ENCODE measurements at regions not wholly inside any gene's neighbourhood (a gene's known extent, or its start where the extent isn't known, plus 50 kb on each side); places are given as distances from the start of the nearest gene placed in this dataset.

GRCh38 chr11:90555477-90555876 lies 332.6 kb upstream of the CHORDC1 start:
- TF ChIP-seq, protein P1, sequence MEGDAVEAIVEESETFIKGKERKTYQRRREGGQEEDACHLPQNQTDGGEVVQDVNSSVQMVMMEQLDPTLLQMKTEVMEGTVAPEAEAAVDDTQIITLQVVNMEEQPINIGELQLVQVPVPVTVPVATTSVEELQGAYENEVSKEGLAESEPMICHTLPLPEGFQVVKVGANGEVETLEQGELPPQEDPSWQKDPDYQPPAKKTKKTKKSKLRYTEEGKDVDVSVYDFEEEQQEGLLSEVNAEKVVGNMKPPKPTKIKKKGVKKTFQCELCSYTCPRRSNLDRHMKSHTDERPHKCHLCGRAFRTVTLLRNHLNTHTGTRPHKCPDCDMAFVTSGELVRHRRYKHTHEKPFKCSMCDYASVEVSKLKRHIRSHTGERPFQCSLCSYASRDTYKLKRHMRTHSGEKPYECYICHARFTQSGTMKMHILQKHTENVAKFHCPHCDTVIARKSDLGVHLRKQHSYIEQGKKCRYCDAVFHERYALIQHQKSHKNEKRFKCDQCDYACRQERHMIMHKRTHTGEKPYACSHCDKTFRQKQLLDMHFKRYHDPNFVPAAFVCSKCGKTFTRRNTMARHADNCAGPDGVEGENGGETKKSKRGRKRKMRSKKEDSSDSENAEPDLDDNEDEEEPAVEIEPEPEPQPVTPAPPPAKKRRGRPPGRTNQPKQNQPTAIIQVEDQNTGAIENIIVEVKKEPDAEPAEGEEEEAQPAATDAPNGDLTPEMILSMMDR (IDR thresholded peaks at IDR 0.05): no peak
- H3K27me3 ChIP-seq: no peaks in the 10 kb centered on the region
- no peak overlapping the region for H3K27ac ChIP-seq
- H3K4me1 ChIP-seq: no peaks in the 10 kb centered on the region
- H3K9me3 ChIP-seq: peaks cover 0 to 14% of the 10 kb centered on the region in 2 donors
- no peak for DNase-seq (ENCODE audit: low spot score)
- H3K36me3 ChIP-seq: no peaks in the 10 kb centered on the region
- H3K4me3 ChIP-seq: no peak overlapping the region

DNA sequence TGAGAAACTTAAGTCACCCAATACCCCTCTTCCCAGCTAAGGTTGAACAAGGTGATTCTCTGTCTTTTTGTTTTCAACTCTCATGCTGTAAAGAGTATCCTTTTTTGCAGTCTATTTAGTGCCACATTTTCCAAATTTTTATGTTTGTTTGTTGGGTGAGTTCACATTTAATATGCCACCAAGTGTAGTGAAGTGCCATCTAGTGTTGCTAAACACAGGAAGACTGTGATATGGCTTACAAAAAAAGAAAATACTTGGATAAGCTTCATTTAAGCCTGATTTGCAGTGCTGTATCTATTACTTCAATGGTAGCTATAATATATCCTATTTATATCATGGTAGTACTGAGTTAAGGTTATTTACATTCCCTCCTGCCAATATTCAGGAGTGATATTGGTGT lies 319.2 kb upstream of the CHORDC1 start:
- TF ChIP-seq, protein P1 (IDR thresholded peaks at IDR 0.05): peak in 1 of 2 donors; percentile 38
- Histone ChIP-seq H3K4me1 (no peaks in the 10 kb centered on the region), H3K4me3 (no peak overlapping the region), H3K27me3 (no peaks in the 10 kb centered on the region), H3K9me3 (no peaks in the 10 kb centered on the region), H3K36me3 (no peaks in the 10 kb centered on the region), H3K27ac (no peak overlapping the region)
- DNase-seq (ENCODE audit: low spot score): no peak

DNA sequence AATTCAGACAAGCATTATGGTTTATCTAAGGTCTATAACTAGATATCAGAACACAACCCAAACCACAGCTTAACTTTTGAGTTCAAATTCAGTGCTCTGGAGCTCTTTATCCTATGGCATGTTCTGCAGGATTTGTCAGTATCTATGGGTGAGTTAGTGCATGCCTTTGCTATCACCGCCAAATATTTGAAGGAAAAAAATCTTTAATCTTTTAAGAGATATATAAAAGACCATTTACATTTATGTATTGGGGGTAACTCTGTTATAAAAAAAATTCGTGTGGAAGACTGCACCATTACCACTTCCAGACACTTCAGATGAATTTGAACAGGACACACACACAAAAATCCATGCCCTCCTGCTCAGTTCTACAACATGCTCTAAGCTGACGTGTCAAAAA lies 313.5 kb upstream of the CHORDC1 start:
- TF ChIP-seq, protein P1 (IDR thresholded peaks at IDR 0.05): no peak
- no peaks in the 10 kb centered on the region for H3K27me3 ChIP-seq
- no peak overlapping the region for H3K4me3 ChIP-seq
- H3K36me3 ChIP-seq: no peaks in the 10 kb centered on the region
- no peaks in the 10 kb centered on the region for H3K4me1 ChIP-seq
- no peak for DNase-seq (ENCODE audit: low spot score)
- H3K9me3 ChIP-seq: no peaks in the 10 kb centered on the region
- H3K27ac ChIP-seq: no peak overlapping the region

DNA sequence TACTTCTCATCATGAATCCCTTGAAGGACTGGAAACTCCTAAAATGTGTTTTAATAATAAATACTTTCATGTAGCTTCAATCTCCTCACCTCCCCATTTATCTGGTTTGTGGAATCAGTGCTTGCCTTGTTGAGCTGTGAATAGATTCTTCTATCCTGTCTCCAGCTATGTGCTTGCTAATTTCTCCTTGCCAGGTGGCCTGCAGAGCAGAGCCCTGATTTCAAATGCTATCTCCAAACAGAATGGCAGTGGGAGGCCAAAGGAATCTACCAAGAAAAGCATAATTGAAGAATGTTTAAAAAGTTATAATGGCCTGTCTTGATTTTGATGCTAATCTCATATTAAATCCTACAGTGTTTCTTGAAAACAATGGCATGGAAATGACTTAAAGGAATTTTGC lies 309.3 kb upstream of the CHORDC1 start:
- H3K9me3 ChIP-seq: no peaks in the 10 kb centered on the region
- TF ChIP-seq, protein P1 (IDR thresholded peaks at IDR 0.05): no peak

DNA sequence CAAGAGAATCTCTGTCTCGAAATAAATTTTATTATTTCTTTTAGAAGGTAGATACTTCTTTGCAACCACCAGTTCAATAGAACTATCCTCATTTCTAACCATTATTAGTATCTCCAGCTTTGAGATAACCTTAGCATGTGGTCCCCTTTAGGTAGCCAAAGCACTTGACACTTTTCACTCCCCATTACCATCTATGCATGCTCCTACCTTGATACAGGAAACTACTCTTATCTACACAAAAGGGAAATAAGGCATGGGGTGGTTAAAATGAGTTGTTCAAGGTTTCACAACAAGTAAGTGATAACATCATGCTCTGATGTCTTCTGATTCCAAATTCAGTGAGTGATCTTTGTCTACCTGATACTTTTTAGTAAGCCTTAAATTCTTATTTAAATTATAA lies 308.2 kb upstream of the CHORDC1 start:
- H3K4me3 ChIP-seq: no peak overlapping the region
- no peaks in the 10 kb centered on the region for H3K36me3 ChIP-seq

More for the DNA sequence above, 309.3 kb upstream of the CHORDC1 start:
- Histone ChIP-seq H3K27ac (no peak overlapping the region), H3K36me3 (no peaks in the 10 kb centered on the region), H3K4me1 (no peaks in the 10 kb centered on the region), H3K27me3 (no peaks in the 10 kb centered on the region), H3K4me3 (no peak overlapping the region)
- DNase-seq (ENCODE audit: low spot score): no peak

GRCh38 chr11:90525962-90526361 lies 303.1 kb upstream of the CHORDC1 start:
- Histone ChIP-seq H3K27ac (no peak overlapping the region), H3K4me3 (no peak overlapping the region), H3K4me1 (no peaks in the 10 kb centered on the region), H3K36me3 (no peaks in the 10 kb centered on the region), H3K9me3 (no peaks in the 10 kb centered on the region), H3K27me3 (no peaks in the 10 kb centered on the region)
- TF ChIP-seq, protein P1 (IDR thresholded peaks at IDR 0.05): no peak
- DNase-seq (ENCODE audit: low spot score): no peak

More for the DNA sequence above, 308.2 kb upstream of the CHORDC1 start:
- TF ChIP-seq, protein P1 (IDR thresholded peaks at IDR 0.05): no peak
- no peak for DNase-seq (ENCODE audit: low spot score)
- Histone ChIP-seq H3K27me3 (no peaks in the 10 kb centered on the region), H3K4me1 (no peaks in the 10 kb centered on the region), H3K9me3 (no peaks in the 10 kb centered on the region), H3K27ac (no peak overlapping the region)

Measured in right atrium auricular region (tissue), 2 donors.